GM19324 (cell line): ENCODE measurements at regions not wholly inside any gene's neighbourhood (a gene's known extent, or its start where the extent isn't known, plus 50 kb on each side); places are given as distances from the start of the nearest gene placed in this dataset.

Experiments
- ATAC-seq: cut with Tn5 transposase; IDR thresholded peaks from one replicate; pipeline ENCODE4 v1.9.1; 2021; ENCODE audit warnings: mild to moderate bottlenecking, moderate library complexity; ENCODE audit not compliant: unreplicated experiment, low FRiP score

DNA sequence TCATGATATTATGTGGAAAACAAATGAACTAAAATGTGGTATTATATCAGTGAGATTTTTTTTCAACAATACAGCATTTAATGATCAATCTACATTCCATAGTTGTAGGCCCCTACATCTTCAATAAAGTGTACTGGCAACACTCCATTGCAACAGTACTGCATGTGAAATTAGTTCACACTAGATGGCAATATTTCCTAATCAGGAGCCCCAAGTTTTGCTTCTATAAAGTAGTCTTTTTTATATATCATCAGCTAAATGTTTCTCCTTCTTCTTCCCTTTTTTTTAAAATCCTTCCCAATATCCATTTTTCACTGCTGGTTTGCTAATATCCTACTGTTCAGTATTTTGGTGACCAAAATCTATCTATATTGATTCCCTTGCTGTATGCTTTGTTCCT lies 528.3 kb upstream of the ATXN8OS start:
- ATAC-seq: no peak

DNA sequence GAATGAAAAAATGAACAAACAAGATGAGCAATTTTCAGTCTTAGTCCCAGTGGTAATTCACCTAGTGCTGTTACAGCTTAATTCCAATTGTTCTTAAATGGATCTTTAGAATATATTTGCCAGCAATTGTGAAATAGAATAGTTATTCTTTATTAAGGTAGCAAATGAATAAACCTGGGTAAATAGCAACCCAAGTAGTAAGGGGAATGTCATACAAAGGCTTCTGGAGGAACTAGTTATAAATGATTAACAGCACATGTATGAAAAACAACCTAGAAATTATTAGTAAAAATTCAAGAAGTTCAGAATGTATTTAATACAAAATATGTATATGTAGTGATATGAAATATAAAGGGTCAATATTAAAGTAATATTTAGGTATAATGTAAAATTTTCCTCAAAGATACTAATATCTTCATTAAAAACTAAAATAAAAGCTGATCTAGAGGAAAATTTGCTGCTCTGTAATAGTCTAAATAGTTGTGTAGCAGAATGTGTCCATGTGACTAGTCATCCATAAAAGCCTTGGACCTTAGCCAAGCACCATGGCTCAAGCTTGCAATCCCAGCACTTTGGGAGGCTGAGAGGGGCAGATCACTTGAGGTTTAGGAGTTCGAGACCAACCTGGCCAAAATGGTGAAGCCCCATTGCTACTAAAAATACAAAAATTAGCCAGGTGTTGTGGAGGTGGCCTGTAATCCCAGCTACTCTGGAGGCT lies 535.9 kb upstream of the ATXN8OS start:
- ATAC-seq: no peak

DNA sequence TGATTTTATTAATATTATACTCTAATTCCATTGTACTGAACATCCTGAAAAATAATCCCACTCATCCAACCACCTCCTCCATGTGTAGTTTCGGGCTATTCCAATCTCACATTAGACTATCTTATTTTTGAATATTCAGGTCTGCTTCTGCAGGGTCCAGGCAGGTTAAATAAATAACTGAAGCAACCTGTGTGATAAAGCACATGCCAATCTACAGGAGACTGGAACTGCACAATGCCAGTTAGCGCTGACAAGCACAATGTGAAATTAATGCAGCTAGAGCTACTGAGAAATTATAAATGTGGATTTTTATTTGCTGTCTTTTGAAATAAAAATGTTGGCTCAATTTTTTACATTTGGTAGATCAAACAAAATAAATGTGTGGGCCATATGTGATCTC lies 540.1 kb upstream of the ATXN8OS start:
- ATAC-seq: no peak

DNA sequence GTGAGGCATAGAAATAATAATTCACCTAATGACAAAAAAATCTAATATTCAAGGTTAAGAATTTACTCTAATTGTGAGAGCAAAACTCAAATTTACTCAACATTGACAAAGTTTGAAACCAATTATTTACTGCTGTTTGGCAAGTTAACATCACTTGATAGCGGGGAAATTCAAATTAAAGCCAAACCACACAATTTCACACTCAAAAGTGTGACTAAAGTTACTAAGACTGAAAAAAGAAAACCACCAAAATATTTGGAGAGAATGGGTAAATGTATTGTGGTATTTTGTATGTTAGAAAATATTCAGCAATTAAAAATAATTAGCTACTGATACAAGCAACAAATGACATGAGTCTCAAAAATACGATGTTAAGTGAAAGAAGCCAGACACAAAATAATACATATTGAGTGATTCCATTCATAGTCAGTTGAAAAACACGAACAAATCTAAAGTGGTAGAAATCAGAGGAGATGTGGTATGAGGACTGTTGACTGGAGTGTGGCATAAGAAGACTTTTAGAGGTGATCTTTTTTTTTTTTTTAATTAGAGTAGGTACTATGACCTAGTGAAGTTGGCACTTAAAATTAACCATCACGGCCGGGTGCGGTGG lies 541.4 kb upstream of the ATXN8OS start:
- no peak for ATAC-seq

DNA sequence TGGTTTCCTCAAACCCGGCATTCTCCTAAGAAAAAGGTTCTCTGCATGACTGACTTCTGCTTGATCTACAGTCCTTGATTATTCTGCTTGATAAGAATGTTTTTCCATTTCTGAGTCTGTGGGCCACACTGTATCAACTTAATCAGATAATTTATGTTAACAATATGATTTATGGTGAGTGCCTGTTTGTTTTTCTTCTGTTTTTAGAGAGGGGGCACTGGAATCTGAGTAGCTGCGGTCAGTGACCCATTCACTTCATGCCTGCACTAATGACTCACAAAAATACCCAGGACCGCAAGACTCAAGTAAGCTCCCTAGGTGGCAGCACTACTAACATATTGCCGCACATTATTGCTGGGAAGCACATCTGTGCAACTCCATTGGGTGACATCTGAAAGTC lies 542.3 kb upstream of the ATXN8OS start:
- no peak for ATAC-seq

DNA sequence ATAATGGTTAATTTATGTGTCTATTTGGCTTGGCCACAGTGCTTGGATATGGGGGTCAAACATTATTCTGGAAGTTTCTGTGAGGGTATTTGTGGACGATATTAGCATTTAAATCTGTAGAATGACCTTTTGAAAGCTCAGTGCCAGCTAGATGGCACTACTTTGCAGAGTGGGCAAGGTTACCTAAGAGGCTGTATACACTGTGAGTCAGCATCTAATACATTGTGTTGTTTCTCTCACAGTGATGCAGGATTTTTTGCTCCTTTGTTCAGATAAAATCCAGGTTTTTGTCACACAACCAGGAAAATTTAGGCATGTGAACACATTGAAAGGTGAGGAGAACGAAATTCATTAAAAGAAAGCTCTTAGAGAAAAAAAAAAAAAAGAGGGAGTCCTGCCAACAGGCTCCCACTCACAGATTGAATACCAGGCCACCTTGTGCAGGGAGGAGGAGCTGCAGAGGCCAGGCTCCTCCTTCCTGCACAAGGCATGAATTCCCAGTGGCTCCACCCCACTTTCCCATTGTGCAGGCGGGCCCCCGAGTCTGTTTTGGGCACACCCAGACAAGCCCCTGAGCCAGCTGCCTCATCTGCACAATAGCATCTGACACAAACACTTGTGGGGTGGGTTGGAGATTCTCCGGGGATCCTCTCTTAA lies 551.0 kb upstream of the ATXN8OS start:
- no peak for ATAC-seq

DNA sequence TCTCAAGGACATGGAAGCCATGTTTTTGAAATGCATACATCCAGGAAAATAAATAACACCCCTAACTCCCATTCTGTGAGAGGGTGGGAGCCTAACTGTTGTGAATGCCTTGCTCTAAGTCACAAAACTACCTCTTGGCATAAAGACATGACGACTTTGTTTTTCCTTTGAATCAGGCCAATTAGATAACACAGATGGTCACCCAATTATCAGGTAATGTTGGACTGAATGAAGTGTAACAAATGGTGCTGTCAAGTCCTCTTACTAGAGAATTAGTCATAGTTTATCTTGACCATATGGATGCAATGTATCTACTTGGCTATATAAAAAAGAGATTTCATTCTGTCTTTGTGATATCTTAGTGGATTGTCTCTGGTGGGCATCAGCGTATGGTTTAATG lies 553.6 kb upstream of the ATXN8OS start:
- ATAC-seq: no peak

DNA sequence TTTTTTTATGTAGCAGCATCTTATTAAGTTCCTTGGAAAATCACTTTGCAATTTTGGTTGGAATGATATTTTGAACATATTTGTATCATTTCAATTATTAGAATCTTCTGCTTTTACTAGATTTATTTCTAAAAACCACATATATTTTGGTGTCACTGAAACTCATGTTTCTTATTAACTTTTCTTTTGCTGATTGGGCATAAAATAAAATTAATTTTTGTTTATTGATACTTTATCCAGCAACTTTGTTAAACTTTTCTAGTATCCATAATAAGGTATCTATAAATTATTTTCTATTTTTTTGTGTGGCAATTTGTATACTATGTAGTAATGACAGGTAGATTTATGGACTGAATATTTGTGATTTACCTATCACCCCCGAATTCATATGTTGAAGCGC lies 556.4 kb upstream of the ATXN8OS start:
- no peak for ATAC-seq

DNA sequence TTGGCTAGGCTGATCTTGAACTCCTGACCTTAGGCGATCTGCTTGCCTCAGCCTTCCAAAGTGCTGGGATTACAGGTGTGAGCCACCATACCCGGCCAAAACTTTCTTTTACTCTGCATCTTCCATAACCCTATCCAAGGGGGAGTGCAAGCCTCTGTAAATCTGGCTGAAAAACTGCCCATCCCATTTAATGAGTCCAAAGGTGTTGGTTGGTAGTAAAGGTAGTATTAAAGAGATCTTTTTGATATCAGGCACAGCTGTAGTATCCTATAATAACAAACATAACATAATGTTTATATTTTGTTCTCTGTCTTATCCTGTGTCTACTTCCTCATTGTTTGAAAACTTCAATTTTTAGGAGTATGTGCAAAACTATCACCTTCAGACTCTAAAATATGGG lies 559.8 kb upstream of the ATXN8OS start:
- no peak for ATAC-seq

DNA sequence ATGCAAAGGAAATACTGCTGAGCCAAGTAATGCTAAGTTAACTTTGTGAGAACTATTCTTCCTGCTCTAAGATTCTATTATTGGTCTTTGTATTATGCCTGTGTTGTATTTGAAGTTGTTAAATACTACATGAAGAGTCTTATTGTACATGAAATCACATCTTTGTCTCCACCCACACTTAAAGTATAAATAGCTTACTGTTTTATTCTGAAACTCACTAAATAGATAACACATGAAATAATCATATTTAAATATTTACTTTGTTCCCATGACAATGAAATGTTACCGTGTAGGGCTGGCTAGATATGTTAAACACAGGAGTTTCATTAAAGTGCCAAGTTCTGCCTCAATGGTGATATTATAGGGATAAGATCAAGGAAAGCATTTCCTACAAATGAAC lies 562.1 kb upstream of the ATXN8OS start:
- ATAC-seq: no peak

DNA sequence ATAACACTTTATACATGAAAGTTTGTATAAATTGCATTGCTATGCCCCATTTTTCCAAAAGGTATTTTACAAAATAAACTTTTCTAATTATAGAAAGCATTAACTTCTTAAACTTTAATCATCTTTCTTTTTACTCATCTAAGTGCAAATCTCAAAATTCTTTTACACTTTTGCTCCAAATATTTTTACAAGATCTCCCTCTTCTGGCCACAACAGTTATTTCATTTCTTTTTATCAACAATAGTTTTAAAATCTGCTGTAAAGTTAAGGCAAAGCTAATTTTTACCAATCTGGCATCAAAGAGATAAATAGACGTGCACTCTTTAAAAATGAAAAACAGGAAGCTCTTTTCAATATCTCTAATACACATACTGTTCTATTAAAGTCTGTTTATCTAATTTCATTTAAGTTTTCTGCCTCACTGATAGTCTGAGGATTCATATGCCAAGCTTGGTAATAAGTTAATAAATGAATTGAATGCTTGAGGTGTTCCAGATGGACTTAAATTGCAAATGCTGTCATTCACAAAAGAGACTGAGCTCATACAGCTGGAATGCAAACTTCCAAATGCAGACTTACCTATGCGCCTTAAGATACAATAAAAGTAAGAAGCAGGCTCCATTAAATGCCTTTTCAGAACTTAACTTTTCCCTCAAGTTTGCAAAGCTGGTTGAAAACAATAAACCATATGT lies 583.0 kb upstream of the ATXN8OS start:
- ATAC-seq: no peak

DNA sequence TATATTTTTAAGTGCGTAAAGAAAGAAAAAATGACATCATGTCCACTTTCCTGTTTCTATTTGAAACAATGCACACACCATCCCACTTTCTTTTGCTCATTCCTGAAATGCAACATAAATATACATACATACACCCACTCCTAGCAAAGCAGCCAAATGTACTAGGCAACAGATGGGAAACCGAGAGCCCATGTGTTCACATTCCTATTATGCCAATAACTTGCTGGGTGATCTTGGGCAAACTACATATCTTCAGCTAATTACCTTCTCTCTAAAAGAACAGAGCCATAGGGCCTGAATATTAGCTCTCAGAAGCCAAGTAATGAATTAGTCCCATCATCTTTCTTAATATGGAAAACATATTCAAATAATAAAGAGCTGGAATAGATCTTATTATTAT lies 610.6 kb upstream of the ATXN8OS start:
- ATAC-seq: no peak

DNA sequence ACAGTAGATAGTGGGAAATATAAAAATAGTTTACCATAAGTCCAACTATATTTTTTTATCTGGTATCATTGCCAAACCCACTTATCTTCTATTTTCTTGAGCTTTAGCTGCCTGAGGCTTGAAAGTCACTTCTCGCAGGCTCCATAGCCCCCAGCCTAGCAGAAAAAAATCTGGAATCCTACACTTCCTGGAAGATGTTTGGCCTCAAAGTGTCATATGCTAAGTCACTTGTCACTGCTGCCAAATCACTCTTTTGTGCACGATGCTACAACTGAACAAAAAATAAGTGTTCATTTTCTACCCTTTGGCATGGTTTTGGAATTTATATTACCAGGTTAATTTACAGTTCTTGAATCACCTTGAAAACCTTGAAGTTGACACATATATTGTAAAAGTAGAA lies 612.5 kb upstream of the ATXN8OS start:
- no peak for ATAC-seq

DNA sequence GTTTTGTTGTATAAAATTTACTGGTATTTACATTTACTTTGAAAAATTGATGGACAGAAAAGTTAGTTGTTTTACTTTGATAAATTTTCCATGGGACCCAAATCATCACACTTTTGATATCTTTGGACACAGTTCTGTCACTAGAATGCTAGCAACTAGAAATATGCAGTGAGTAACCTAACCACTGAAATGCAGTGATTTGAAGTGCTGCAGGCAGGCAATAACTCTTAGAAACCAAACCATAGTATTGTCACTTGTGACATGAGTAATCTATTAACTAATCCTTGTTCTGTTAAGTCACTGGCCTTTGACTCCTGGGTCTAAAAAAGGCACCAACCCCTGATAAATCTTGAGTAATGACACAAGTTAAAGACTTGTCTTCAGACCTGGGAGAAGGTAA lies 620.0 kb upstream of the ATXN8OS start:
- ATAC-seq: no peak

DNA sequence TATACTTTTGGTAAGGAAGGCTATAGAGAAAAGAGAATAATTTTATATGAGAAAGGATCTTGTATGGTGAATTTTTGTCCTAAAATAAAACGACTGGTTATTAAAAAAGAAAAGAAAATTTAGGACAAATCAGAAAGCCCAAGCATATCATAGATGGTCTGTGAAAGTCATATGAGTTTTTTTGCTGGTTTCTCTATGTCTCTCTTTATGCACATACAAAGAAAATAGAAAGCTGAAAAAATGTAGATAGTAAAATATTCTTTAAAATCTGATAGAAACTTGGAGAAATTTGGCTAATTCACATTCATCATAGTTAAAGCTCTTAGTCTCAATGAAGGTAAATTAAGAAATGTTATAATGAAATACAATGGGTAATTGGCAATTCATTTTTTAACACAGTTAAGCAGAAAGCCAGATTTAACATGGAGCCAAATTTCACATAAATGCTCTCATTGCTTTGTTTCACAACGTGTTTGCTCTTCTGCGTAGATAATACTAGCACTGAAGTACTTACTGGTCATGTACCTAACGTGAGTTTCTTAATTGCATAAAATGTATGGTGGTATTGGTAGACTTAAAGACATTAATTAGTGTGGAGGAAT lies 621.5 kb upstream of the ATXN8OS start:
- ATAC-seq: no peak

DNA sequence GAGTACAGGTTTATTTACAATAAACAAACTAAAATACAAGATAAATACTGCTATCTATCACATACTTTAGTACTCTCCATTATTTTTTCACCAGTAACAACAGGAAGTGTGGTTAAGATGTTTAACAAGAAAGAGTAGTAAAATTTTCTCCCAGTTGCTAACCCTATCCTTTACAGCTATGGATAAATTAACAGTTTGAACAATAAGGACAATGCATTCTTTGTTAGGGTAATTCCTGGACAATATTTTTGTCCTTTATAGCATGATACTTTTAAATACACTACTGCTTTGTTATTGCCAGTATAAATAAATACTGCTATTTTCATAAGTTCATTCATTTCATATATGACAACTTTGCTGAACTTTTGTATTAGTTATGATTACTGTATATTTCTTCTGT lies 630.2 kb upstream of the ATXN8OS start:
- no peak for ATAC-seq

DNA sequence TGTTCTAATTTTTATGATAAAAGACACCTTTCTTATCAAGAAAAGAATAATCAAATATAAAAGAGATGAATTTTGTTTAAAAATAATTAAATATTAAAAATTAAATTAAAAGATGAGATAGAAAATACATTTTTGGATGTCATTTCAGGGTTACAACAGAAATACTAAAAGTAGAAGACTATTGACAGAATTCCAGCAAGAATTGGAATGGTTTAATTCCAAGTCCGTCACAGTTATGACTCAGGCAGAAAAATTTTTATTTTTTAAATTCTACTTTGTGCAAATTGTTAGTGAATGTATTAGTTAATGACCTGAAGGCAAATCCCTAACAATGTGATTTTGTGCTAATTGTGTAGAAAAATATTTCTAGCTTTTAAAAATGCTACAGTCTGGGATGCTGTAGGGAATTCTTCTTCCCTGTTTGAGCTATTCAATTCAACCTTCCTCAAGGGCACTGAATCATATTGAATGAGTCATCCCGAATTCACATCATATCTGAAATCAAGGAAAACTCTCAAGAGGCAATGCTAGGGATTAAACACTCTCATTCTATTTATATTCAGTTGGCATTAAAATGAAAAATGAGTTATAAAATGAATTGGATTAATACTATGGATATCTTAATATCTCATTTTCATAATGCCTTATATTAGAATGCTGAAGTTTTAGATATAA lies 633.5 kb upstream of the ATXN8OS start:
- ATAC-seq: no peak

DNA sequence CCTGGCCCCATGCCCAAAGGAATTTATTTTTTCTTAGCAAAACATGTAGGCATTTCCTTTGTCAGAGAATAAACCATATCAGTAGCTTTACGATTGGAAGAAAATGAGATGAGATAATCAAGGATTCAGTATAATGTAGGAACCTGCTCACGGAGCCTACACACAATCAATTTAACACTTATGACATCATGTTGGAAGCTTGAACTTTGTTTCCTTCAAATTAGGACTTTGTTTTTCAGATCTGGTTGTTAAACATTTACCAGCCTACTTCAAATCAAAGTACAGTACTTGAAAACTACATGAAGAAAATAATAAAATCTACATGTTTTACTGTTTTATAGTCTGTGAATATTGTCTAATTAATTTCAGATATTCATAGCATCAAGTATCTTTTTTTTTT lies 639.0 kb upstream of the ATXN8OS start:
- ATAC-seq: no peak

DNA sequence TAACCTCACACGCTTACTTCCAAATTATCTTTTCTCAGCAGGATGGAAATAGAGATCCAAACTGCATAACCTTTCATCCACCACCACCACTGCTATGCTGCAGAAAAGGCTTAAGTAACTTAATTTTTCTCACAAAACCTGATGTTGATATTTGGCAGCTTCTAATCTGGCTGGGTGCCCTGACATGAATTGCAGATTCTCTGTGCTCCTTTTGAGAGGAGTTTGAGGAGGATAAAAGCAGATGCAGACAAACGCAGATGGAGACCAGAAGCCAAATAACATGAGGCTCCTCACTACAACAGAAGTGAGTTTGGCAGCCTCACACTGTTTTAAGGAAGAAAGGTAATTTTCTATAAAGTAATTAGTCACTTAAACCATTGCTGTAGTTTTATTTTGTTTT lies 646.2 kb upstream of the ATXN8OS start:
- ATAC-seq: no peak

DNA sequence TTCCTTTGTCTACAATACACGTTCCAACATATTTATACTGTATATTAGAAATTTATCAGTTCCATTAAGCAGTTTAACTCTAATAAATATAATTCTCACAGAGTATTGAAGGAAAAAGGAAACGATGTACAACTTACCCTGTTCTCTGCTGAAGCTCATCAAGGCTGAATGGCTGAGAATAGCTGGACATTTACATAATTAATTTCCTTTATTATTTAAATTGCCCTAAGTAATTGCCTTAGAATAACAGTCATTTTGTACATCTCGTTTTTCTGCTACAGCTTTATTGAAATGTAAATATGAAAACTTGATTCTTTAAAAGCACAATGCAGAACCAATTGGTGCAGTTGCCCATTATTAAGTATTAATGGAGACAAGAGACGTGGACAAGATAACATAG lies 648.3 kb upstream of the ATXN8OS start:
- ATAC-seq: no peak

DNA sequence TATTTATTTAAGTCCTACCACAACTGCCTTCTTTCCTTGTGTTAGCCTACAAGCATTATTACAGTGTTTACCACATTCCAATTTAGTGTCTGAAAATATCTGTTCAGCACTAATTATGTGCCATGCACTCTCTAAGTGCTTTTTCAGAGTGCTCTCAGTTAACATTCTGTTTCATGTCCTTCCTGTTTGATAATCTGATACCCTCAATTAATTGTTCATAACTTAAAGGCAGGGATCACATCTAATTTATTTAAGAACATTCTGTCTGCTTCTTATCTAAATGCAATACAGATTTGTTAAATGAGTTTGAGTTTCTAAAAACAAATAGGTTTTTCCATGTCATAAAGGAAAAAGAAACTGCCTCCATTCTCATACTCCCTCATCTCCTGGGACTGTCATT lies 649.6 kb upstream of the ATXN8OS start:
- no peak for ATAC-seq
